ENCODE measurements at regions not wholly inside any gene's neighbourhood (a gene's known extent, or its start where the extent isn't known, plus 50 kb on each side); places are given as distances from the start of the nearest gene placed in this dataset.

DNA sequence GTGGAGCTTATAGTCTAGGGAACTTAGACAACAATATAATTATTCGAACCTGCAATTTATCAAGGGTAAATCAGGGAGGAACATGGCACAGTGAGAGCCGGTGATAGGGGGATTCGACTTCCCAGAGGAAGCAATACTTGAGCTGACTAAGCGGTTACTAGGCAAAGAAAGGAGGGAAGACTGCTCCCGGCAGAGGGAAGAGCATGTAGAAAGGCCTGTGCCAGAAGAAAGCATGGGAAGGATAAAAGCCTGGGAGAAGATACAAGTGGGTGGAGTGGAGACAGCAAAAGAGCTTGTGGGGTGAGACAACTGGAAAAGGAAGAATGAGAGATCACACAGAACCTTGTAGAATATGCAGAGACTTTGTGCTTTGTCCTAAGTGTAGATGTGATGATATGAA lies 93.3 kb downstream of the MARCHF4 start:
- H3K27ac Mint-ChIP-seq: no peak overlapping the region
- H3K4me3 Mint-ChIP-seq: no peak overlapping the region
- peaks cover 30% of the 10 kb centered on the region for H3K4me1 Mint-ChIP-seq
- no peaks in the 10 kb centered on the region for H3K36me3 Mint-ChIP-seq
- ATAC-seq (no peak), DNase-seq (ENCODE audit: low spot score) (no peak)
- ChIA-PET CTCF (interaction anchor here (0.7 to 0.9 kb wide), 2 partner anchors 41 to 56 kb away, joined by 3 to 4 read pairs; no protein-coding TSS in a partner anchor), POLR2A (no interaction called here)
- H3K27me3 Mint-ChIP-seq (ENCODE audit: low read depth): no peaks in the 10 kb centered on the region; the same call in 1 of the 2 replicates
- H3K9me3 Mint-ChIP-seq: no peaks in the 10 kb centered on the region
- TF ChIP-seq FOXJ3 (CRISPR knock-in tag; IDR thresholded peaks at IDR 0.05; ENCODE audit: borderline replicate concordance): no peak
- no peak for TF ChIP-seq MLX (CRISPR knock-in tag; IDR thresholded peaks at IDR 0.05)
- TF ChIP-seq TEAD1 (CRISPR knock-in tag; IDR thresholded peaks at IDR 0.05): no peak
- TF ChIP-seq MXD4 (CRISPR knock-in tag; IDR thresholded peaks at IDR 0.05; ENCODE audit: borderline replicate concordance): no peak
- TF ChIP-seq HMGA2 (CRISPR knock-in tag; IDR thresholded peaks at IDR 0.05): no peak
- TF ChIP-seq ZNF416 (CRISPR knock-in tag; IDR thresholded peaks at IDR 0.05): no peak
- TF ChIP-seq TEAD4 (CRISPR knock-in tag; IDR thresholded peaks at IDR 0.05): no peak
- TF ChIP-seq ZNF671 (CRISPR knock-in tag; IDR thresholded peaks at IDR 0.05): no peak
- TF ChIP-seq GRHL2 (CRISPR knock-in tag; IDR thresholded peaks at IDR 0.05; ENCODE audit: insufficient replicate concordance, severe bottlenecking): no peak
- TF ChIP-seq ZNF396 (CRISPR knock-in tag; IDR thresholded peaks at IDR 0.05; ENCODE audit: borderline replicate concordance): no peak
- no peak for TF ChIP-seq AFF4 (CRISPR knock-in tag; IDR thresholded peaks at IDR 0.05; ENCODE audit: borderline replicate concordance)
- TF ChIP-seq MYBL2 (CRISPR knock-in tag; IDR thresholded peaks at IDR 0.05): no peak
- no peak for TF ChIP-seq GABPB1 (CRISPR knock-in tag; IDR thresholded peaks at IDR 0.05)

DNA sequence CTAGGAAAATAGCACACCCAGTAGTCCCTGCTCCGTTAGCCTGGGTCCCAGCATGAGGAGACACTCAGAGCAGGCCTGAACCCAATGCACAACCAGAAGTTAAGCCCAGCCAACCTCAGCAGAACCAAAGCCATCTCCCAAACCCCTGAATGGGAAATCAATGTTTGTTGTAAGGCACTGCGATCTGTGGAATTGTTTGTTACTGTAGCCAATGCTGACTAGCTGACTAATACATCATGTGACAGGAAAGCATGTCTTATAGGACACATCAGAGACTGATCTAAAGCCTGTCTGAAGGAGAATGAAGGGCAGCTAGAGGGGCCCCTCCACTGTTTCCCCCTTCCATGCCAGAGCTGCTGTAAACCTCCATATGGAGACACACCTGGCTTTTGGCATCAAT lies 96.4 kb downstream of the MARCHF4 start:
- CTCF ChIA-PET: no interaction called here
- DNase-seq (ENCODE audit: low spot score): no peak
- no peak for TF ChIP-seq PREB (CRISPR knock-in tag; IDR thresholded peaks at IDR 0.05; ENCODE audit: borderline replicate concordance)
- TF ChIP-seq, protein P1, sequence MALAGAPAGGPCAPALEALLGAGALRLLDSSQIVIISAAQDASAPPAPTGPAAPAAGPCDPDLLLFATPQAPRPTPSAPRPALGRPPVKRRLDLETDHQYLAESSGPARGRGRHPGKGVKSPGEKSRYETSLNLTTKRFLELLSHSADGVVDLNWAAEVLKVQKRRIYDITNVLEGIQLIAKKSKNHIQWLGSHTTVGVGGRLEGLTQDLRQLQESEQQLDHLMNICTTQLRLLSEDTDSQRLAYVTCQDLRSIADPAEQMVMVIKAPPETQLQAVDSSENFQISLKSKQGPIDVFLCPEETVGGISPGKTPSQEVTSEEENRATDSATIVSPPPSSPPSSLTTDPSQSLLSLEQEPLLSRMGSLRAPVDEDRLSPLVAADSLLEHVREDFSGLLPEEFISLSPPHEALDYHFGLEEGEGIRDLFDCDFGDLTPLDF (CRISPR knock-in tag; IDR thresholded peaks at IDR 0.05): no peak
- no peak for TF ChIP-seq FOXJ3 (CRISPR knock-in tag; IDR thresholded peaks at IDR 0.05; ENCODE audit: borderline replicate concordance)
- TF ChIP-seq SMAD3 (CRISPR knock-in tag; IDR thresholded peaks at IDR 0.05; ENCODE audit: borderline replicate concordance): no peak
- TF ChIP-seq, protein P2, sequence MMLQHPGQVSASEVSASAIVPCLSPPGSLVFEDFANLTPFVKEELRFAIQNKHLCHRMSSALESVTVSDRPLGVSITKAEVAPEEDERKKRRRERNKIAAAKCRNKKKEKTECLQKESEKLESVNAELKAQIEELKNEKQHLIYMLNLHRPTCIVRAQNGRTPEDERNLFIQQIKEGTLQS (CRISPR knock-in tag; conservative IDR thresholded peaks at IDR 0.05): no peak
- TF ChIP-seq HMGXB4 (CRISPR knock-in tag; IDR thresholded peaks at IDR 0.05): no peak
- no peak for TF ChIP-seq ZNF416 (CRISPR knock-in tag; IDR thresholded peaks at IDR 0.05)
- Mint-ChIP-seq H3K4me1 (peaks cover 3% of the 10 kb centered on the region; the same call in 1 of the 2 replicates), H3K27ac (no peak overlapping the region), H3K9me3 (no peaks in the 10 kb centered on the region), H3K27me3 (ENCODE audit: low read depth) (no peaks in the 10 kb centered on the region; the same call in 1 of the 2 replicates), H3K36me3 (no peaks in the 10 kb centered on the region), H3K4me3 (no peak overlapping the region)
- POLR2A ChIA-PET: no interaction called here
- ATAC-seq: no peak
